Astrocyte of the spinal cord (primary cell): ENCODE measurements at regions not wholly inside any gene's neighbourhood (a gene's known extent, or its start where the extent isn't known, plus 50 kb on each side); places are given as distances from the start of the nearest gene placed in this dataset.

Experiments
- DNase-seq: peaks from one replicate; pipeline ENCODE4 v3.0.0; 2011; ENCODE audit warnings: low read depth, low spot score
- H3K4me3 ChIP-seq: 2 replicates; pipeline ENCODE4 v1.5.1; 2011; ENCODE audit warnings: low read depth, mild to moderate bottlenecking, low read length, moderate library complexity
- CTCF ChIP-seq: IDR thresholded peaks from 2 replicates; pipeline ENCODE4 v1.5.1; 2012; ENCODE audit warnings: low read depth, mild to moderate bottlenecking, low read length, inconsistent platforms
- in situ Hi-C: cut with HindIII; loops from 2 replicates; pipeline ENCODE4 v1.10.0; 2017; ENCODE audit warnings: low sequenced_read_pairs

GRCh38 chr2:107681936-107682335 is 144.8 kb upstream of the RGPD4 start:
- TF ChIP-seq CTCF: no peak
- DNase-seq: peak; percentile 23
- in situ Hi-C loops: no loop called here
- no peak overlapping the region for H3K4me3 ChIP-seq

GRCh38 chr2:107684421-107684820 is 142.3 kb upstream of the RGPD4 start:
- no peak for TF ChIP-seq CTCF
- no peak overlapping the region for H3K4me3 ChIP-seq
- DNase-seq: no peak
- in situ Hi-C loops: no loop called here

- DNase-seq: no peak
- no peak overlapping the region for H3K4me3 ChIP-seq
- in situ Hi-C loops: no loop called here
- no peak for TF ChIP-seq CTCF
Measured at GRCh38 chr2:107685421-107685986, 141.2 kb upstream of the RGPD4 start.

- no peak overlapping the region for H3K4me3 ChIP-seq
- no peak for DNase-seq
- no peak for TF ChIP-seq CTCF
- in situ Hi-C loops: no loop called here
Measured at GRCh38 chr2:107687073-107687472, 139.6 kb upstream of the RGPD4 start.

GRCh38 chr2:107688135-107688534 is 138.6 kb upstream of the RGPD4 start:
- no peak overlapping the region for H3K4me3 ChIP-seq
- TF ChIP-seq CTCF: no peak
- in situ Hi-C loops: no loop called here
- DNase-seq: no peak

- no peak overlapping the region for H3K4me3 ChIP-seq
- in situ Hi-C loops: no loop called here
- no peak for DNase-seq
- no peak for TF ChIP-seq CTCF
Measured at GRCh38 chr2:107693604-107694003, 133.1 kb upstream of the RGPD4 start.

- in situ Hi-C loops: no loop called here
- TF ChIP-seq CTCF: no peak
- H3K4me3 ChIP-seq: no peak overlapping the region
- no peak for DNase-seq
Measured at GRCh38 chr2:107694667-107695066, 132.0 kb upstream of the RGPD4 start.
